C4-2B (cell line): ENCODE measurements at regions not wholly inside any gene's neighbourhood (a gene's known extent, or its start where the extent isn't known, plus 50 kb on each side); places are given as distances from the start of the nearest gene placed in this dataset.
"Not testable (repeated sequence)": the region's sequence is repeated elsewhere in the genome, so short reads cannot be mapped to it uniquely, and the experiment has no call there.

Experiments
- H3K27ac ChIP-seq: fragments of 450-650 bp; 2 replicates; pipeline ENCODE4 v1.5.1; 2017
- ZFX ChIP-seq: fragments of 450-650 bp; IDR thresholded peaks from 2 replicates; pipeline ENCODE4 v1.6.1; 2017
- TF ChIP-seq, protein P1 (sequence below): fragments of 450-650 bp; conservative IDR thresholded peaks from 2 replicates; pipeline ENCODE4 v1.5.1; 2017; ENCODE audit warnings: mild to moderate bottlenecking

DNA sequence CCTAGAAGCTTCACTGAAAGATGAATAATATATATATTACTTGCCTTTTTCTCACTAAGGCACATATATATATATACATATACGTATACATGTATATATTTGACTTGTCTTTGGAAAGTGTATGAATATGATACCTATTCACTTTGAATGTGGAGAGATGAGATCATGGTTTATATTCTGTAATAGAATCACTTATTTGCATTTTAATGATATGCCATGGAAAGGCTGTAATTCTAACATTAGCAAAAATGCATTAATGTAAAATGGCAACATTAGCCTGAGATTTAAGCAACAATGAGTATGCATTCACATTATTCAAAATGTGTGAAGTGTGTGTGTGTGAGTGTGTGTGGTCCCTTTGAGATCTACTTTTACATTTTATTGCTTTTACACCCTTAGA lies 54.5 kb upstream of the PRKD1 start:
- no peak overlapping the region for H3K27ac ChIP-seq
- TF ChIP-seq ZFX: no peak
- TF ChIP-seq, protein P1, sequence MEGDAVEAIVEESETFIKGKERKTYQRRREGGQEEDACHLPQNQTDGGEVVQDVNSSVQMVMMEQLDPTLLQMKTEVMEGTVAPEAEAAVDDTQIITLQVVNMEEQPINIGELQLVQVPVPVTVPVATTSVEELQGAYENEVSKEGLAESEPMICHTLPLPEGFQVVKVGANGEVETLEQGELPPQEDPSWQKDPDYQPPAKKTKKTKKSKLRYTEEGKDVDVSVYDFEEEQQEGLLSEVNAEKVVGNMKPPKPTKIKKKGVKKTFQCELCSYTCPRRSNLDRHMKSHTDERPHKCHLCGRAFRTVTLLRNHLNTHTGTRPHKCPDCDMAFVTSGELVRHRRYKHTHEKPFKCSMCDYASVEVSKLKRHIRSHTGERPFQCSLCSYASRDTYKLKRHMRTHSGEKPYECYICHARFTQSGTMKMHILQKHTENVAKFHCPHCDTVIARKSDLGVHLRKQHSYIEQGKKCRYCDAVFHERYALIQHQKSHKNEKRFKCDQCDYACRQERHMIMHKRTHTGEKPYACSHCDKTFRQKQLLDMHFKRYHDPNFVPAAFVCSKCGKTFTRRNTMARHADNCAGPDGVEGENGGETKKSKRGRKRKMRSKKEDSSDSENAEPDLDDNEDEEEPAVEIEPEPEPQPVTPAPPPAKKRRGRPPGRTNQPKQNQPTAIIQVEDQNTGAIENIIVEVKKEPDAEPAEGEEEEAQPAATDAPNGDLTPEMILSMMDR: no peak

DNA sequence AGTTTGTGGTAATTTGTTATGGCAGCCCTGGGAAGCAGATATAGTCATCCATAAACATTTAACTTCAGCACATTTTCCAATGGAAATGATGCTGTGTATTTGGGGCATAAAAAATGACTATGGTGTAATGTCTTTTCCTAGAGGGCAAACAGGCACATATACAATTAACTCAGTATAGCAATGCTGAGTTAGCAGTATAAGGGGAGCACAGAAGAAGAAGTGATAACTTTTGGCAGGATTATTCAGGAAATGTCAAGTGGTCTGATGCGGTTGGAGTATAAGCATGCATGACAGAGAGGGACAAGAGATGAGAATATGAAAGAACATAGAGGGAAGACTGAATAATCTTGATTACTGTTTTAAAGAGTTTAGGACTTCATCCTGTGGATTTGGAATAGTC lies 55.3 kb upstream of the PRKD1 start:
- no peak overlapping the region for H3K27ac ChIP-seq
- TF ChIP-seq ZFX: no peak
- TF ChIP-seq, protein P1: no peak

DNA sequence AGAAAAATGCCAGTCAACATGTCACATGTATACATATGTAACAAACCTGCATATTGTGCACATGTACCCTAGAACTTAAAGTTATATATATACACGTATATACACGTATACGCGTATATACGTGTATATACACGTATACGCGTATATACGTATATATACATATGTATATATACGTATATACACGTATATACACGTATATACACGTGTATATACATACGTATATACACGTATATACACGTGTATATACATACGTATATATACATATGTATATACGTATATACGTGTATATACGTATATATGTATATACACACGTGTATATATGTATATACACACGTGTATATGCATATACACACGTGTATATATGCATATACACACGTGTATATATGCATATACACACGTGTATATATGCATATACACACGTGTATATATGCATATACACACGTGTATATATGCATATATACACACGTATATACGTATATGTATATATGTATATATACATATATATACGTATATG lies 62.8 kb upstream of the PRKD1 start:
- H3K27ac ChIP-seq: not testable (repeated sequence)

DNA sequence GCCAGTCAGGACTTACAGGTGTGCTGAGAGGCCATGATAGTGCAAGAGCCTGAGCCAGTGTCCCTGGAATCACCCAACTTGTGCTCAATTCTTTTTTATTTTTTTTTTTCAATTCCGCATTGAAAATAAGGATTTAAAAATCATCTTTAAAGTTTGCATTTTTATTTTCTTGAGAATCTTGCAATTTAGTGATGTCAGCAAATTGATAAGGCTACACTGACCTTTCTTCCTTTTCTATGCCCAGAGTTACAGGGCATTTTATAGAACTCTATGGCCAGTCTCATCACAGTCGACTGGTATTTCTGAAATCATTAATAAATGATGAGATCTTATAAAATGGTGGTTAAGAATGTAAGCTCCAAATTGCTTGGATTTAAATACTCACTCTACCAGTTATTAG lies 63.3 kb upstream of the PRKD1 start:
- no peak overlapping the region for H3K27ac ChIP-seq
- no peak for TF ChIP-seq ZFX
- TF ChIP-seq, protein P1: no peak

DNA sequence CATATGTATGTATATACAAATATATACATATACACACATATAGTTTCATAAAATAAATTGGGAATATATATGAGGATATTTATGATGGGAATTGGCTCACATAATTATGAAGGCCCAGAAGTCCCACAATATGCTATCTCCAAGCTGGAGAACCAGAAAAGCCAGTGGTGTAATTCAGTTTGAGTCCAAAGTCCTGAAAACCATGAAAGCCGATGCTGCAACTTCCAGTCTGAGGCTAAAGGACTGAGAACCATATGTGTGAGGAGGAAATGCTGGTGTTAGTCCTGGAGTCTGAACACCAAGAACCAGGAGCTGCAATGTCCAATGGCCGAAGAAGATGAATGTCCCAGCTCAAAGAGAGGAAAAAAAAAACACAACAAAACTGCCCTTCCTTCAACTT lies 65.5 kb upstream of the PRKD1 start:
- no peak for TF ChIP-seq ZFX
- TF ChIP-seq, protein P1: no peak
- no peak overlapping the region for H3K27ac ChIP-seq

DNA sequence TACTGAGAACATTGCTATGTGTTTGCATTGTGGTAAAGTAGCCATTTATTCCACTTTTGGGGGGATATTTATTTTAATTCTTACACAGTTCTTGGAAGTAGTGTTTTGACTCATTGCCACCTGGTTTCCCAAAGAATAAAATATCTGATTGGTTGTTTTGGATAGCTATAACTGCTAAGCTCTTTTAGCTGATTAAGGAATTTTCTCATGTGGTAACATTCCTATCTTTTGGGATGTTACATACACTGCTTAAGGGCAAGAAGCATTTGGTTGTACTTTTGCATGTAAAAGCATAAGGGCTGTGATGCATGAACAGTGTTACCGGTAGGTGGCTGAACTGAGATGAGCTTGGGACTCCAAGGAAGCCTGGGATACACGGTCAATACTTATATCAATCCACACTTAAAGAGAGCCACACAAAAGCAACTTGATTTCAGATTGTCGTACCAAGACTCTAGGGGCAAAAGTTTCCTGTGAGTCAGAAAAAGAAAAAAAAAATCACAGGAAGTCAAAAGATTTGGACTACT lies 71.4 kb upstream of the PRKD1 start:
- no peak overlapping the region for H3K27ac ChIP-seq
- TF ChIP-seq ZFX: no peak
- TF ChIP-seq, protein P1: peak; percentile 12; the same call in 1 of the 2 replicates

DNA sequence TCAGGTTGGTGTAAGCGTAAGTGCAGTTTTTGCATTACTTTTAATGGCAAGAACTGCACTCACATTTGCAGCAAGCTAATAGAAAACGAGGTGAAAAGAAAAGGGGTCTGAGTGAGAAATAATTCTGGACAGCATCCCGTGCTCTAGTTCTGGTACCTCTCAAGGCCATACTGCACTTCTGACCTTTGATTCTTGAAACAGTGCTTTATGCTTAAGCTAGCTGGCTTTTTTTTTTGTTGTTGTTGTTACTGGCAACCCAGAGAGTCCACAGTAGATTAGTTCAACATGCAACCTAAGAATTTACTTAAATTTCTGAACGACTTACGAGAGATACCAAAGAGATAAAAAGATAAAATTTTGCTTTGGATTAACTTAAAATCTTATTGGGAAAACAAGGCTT lies 75.2 kb upstream of the PRKD1 start:
- TF ChIP-seq, protein P1: no peak
- no peak for TF ChIP-seq ZFX

DNA sequence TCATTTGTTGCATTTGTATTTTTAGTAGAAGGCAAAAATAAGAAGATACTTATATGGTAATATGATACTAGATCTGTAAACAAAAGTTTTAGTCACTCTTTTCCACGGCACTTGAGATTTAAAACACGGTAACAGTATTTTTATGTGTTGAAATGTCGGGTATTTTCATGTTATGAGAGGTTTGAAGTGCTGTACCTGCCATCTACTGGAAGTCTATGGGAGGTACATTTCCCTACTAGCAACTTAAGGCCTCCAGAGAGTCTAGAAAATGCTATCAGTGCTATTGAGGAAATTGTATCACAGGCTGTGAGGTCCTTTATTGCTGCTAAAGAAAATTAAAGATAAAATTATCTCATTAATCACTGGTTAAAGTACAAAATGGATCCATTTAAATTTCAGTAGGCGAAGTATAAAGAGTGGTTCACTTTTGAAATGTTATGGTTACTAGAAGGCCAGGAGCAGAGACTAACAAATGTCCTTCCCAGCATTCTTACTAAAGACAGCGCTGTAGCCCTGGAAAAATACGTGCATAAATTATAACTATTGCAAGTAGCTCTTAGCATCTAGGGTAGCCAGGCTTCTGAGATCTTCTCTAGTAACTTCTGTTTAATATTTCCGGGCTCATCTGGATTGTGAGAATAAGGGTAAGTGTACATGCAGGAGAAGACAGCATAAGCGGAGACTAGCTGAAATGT lies 77.6 kb upstream of the PRKD1 start:
- no peak overlapping the region for H3K27ac ChIP-seq
- TF ChIP-seq, protein P1: peak; percentile 96
- no peak for TF ChIP-seq ZFX

More for the DNA sequence above, 75.2 kb upstream of the PRKD1 start:
- peak overlapping the region; percentile 74 for H3K27ac ChIP-seq
